Muscle of back (tissue), 3 donors: ENCODE measurements at regions not wholly inside any gene's neighbourhood (a gene's known extent, or its start where the extent isn't known, plus 50 kb on each side); places are given as distances from the start of the nearest gene placed in this dataset.

Source experiments
- DNase-seq, 3 donors: peaks; one replicate each; pipeline versions ENCODE4 v3.0.0 to v3.0.0-alpha.2; 2013

- DNase-seq = no peak
Measured at GRCh38 chr15:93646193-93646592, 557.2 kb upstream of the RGMA start.

- no peak for DNase-seq
Measured at GRCh38 chr15:93645594-93645993, 556.6 kb upstream of the RGMA start.

GRCh38 chr15:93644595-93644994 is 555.6 kb upstream of the RGMA start:
- peak; percentile 51 to 90 (median 63) for DNase-seq

GRCh38 chr15:93640411-93640962 is 551.5 kb upstream of the RGMA start:
- DNase-seq = no peak

GRCh38 chr15:93631958-93632618 is 543.1 kb upstream of the RGMA start:
- no peak for DNase-seq

GRCh38 chr15:93619597-93619996 is 530.6 kb upstream of the RGMA start:
- DNase-seq = no peak

GRCh38 chr15:93617443-93617842 is 528.4 kb upstream of the RGMA start:
- no peak for DNase-seq

GRCh38 chr15:93614386-93615104 is 525.5 kb upstream of the RGMA start:
- DNase-seq = peak in 2 of 3 donors; percentile 60 to 64

GRCh38 chr15:93613386-93613785 is 524.4 kb upstream of the RGMA start:
- DNase-seq = peak; percentile 27 to 80 (median 33)

GRCh38 chr15:93612953-93613352 is 523.9 kb upstream of the RGMA start:
- peak in 1 of 3 donors; percentile 27 for DNase-seq

- DNase-seq = peak in 1 of 3 donors; percentile 29
Measured at GRCh38 chr15:93610944-93611343, 521.9 kb upstream of the RGMA start.

GRCh38 chr15:93608643-93609148 is 519.7 kb upstream of the RGMA start:
- DNase-seq = peak in 1 of 3 donors; percentile 29

GRCh38 chr15:93603550-93603949 is 514.5 kb upstream of the RGMA start:
- no peak for DNase-seq

GRCh38 chr15:93587059-93587521 is 498.1 kb upstream of the RGMA start:
- peak; percentile 74 to 93 (median 77) for DNase-seq

GRCh38 chr15:93585012-93585411 is 496.0 kb upstream of the RGMA start:
- DNase-seq = no peak

GRCh38 chr15:93583968-93584367 is 495.0 kb upstream of the RGMA start:
- DNase-seq = peak in 1 of 3 donors; percentile 50

GRCh38 chr15:93583552-93583951 is 494.5 kb upstream of the RGMA start:
- peak in 1 of 3 donors; percentile 51 for DNase-seq

- DNase-seq = peak in 1 of 3 donors; percentile 62
Measured at GRCh38 chr15:93570527-93570926, 481.5 kb upstream of the RGMA start.

- no peak for DNase-seq
Measured at GRCh38 chr15:93566762-93567161, 477.8 kb upstream of the RGMA start.

- DNase-seq = peak in 1 of 3 donors; percentile 48
Measured at GRCh38 chr15:93565201-93565600, 476.2 kb upstream of the RGMA start.

GRCh38 chr15:93563218-93563617 is 474.2 kb upstream of the RGMA start:
- DNase-seq = no peak

GRCh38 chr15:93562395-93563123 is 473.5 kb upstream of the RGMA start:
- DNase-seq = peak in 1 of 3 donors; percentile 63
